HG02763 (cell line): ENCODE measurements at regions not wholly inside any gene's neighbourhood (a gene's known extent, or its start where the extent isn't known, plus 50 kb on each side); places are given as distances from the start of the nearest gene placed in this dataset.
"Not testable (repeated sequence)": the region's sequence is repeated elsewhere in the genome, so short reads cannot be mapped to it uniquely, and the experiment has no call there.

Experiments
- ATAC-seq: cut with Tn5 transposase; IDR thresholded peaks from one replicate; pipeline ENCODE4 v1.9.1; 2021; ENCODE audit warnings: mild to moderate bottlenecking, moderate library complexity; ENCODE audit not compliant: unreplicated experiment

DNA sequence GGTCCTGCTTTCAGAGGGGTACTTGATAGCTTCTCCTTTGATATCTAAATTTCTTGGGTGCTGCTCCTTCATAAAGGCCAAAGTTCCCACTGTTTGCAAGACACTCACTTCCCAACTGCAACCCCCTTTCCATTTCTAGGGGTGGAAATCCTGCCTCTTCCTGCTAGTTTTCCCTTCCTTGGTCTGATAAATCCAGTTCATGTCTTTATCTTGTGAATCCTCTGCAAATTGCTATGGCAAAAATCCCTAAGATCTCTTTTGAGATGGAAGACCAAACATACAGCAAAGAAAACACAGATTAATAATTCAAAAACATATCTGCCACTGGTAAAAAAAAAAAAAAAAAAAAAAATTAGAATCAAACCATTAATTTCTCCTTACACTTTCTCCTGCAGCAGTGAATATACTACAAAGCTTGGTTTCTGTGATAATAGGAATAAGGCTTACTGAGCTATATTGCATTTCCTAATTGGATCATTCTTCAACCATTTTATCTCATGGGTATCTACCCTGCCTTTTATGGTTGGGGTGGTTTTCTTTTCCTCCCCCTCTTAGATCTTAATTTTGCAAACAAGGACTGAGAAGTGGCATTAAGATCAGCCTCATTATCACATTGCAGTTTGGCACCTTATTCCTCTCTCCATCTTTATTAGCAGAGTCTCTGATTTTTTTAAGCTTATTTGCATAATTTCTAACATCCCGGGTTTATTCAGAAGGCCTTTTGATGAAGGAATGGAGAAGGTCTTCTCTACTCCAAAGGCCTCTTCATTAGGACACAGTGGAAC is 439.1 kb downstream of the XYLT1 start:
- no peak for ATAC-seq

- no peak for ATAC-seq
Measured at GRCh38 chr16:17032332-17032731, 438.4 kb downstream of the XYLT1 start.

DNA sequence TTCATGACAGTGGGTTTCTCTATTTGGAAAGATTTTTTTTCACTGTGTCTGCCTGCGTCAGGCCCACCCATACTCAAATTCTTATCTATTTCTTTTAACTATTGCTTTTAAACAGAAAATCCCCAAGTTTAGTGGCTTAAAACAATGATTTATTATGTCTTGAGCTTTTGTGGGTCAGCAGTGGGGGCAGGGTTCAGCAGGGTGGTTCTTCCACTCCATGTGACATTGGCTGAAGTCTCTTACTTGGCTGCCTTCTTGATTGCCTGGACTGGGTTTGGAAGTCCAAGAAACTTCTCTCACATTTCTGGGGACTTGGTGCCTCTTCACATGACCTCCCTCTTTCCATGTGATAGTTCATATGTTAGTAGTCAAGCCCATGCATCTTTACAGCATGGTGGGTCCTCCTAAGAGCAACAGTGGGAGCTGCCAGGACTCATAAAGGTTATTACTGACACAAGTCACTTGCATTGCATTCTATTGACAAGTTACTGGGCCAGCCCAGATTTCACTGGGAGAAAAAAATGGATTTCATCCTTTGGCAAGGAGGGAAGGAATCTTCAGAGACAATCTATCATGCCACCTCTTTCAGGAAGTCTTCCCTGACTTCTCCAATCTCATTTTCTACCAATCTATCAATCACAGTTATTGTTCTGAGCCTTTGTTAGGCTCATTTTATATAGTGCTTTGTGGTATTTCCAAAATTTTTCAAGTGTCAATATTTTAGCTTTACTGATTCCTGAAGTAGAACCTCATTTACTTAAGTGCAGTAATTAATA is 436.1 kb downstream of the XYLT1 start:
- ATAC-seq, result no peak

DNA sequence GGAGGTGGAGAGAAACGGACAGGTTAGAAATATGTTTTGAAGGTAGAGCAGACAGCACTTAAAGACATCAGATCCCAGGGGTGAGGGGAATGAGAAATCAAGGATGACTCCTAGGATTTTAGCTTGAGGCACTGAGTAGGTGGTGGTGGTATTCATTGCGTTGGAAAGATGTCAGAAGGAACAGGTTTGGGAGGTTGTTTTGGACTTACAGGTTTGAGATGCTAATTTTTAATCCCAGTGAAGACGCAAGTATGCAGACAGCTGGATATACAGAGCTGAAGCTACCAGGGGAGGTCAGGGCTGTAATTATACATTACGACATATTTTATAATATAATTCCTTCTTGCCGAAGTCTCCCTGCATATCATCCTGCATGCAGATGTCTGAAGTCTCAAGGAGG is 433.3 kb downstream of the XYLT1 start:
- ATAC-seq, result no peak

DNA sequence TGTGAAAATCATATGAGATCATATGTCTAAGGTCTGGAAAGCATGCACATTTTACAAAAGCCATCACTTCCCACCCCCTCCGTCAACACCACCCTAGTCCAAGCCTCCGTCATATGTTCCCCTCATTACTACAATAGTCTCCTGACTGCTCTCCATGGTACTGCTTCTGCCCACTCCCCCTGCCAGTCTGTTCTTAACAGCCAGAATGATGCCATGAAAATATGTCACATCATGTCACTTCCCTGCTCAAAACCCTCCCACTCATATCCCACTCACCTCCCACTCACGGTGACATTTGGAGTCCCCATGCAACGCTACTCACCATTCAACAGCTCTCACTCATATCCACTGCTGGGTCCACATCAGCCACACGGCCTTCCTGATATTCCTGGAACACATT is 432.3 kb downstream of the XYLT1 start:
- no peak for ATAC-seq

- ATAC-seq, result not testable (repeated sequence)
Measured at GRCh38 chr16:17049109-17049508, 421.7 kb downstream of the XYLT1 start.

- ATAC-seq, result no peak
Measured at GRCh38 chr16:17050468-17050867, 420.3 kb downstream of the XYLT1 start.
